ENCODE measurements at regions not wholly inside any gene's neighbourhood (a gene's known extent, or its start where the extent isn't known, plus 50 kb on each side); places are given as distances from the start of the nearest gene placed in this dataset.
"Not testable (repeated sequence)": the region's sequence is repeated elsewhere in the genome, so short reads cannot be mapped to it uniquely, and the experiment has no call there.

DNA sequence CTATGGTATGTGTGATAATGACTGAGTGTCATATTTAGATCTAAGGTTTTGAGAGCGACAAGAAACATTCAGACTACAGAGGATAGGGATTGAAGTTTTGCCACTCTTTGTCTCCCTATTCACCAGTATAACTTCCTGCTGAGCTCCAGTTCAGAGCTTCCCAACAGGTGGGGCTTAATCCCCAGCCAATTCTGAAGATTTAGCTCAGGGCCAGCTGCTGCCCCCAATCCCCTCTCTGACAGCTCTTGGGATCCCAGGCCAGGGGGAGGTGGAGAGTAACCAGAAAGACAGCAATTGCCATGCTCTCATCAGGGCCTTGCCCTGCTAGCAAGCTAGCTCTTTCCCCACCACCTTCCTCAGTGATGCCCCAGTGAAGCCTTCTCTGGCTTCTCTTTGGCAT, 57.8 kb downstream of the TRIL start:
- no peak for DNase-seq

GRCh38 chr7:28893888-28894287, 64.2 kb downstream of the TRIL start:
- DNase-seq: no peak

- not testable (repeated sequence) for DNase-seq
Observed at GRCh38 chr7:28891876-28892234, 66.3 kb downstream of the TRIL start.

- no peak for DNase-seq
Observed at GRCh38 chr7:28891192-28891875, 66.8 kb downstream of the TRIL start.

DNA sequence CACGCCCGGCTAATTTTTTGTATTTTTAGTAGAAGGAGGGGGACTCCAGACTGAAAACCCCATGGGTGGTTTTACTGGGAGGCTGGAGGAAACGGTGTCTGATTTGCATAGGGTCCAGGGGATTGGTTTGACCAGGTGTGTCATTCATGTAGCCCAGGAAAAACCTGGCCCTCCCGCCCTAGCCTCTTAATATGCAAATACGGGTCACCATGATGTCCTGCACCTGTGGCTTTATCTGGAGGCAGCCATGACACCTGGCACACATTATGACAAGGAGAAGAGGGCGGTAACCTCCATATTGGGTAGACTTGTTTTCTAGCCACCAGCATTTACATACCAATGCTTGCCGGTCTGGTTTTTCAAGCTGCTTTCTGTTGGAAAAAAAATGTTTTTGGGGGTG, 68.0 kb downstream of the TRIL start:
- DNase-seq: no peak

- DNase-seq: no peak
Observed at GRCh38 chr7:28889290-28889689, 68.8 kb downstream of the TRIL start.

GRCh38 chr7:28885771-28886170, 72.4 kb downstream of the TRIL start:
- DNase-seq: peak; percentile 29

- DNase-seq: no peak
Observed at GRCh38 chr7:28882869-28883470, 75.2 kb downstream of the TRIL start.

- no peak for DNase-seq
Observed at GRCh38 chr7:28879105-28879504, 79.0 kb downstream of the TRIL start.

DNA sequence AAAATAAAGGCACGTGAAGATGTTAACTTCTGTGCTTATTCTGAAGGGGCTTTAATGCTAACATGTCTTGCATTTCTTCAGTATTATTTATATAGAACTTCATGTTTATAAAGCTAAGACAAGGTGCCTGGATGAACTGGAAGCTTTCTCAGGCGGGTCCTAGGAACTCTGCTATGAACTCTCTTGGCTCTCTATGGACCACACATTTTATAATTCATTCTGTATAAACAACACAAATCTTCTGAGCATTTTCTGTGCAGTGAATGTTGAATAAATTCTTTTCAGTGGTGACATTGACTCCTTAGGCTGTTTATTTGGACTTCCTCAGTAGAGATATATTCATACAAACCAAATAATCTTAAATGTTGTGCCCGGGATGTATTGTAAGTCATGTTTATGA, 79.6 kb downstream of the TRIL start:
- no peak for DNase-seq
